ENCODE measurements at regions not wholly inside any gene's neighbourhood (a gene's known extent, or its start where the extent isn't known, plus 50 kb on each side); places are given as distances from the start of the nearest gene placed in this dataset.
"Not testable (repeated sequence)": the region's sequence is repeated elsewhere in the genome, so short reads cannot be mapped to it uniquely, and the experiment has no call there.

DNA sequence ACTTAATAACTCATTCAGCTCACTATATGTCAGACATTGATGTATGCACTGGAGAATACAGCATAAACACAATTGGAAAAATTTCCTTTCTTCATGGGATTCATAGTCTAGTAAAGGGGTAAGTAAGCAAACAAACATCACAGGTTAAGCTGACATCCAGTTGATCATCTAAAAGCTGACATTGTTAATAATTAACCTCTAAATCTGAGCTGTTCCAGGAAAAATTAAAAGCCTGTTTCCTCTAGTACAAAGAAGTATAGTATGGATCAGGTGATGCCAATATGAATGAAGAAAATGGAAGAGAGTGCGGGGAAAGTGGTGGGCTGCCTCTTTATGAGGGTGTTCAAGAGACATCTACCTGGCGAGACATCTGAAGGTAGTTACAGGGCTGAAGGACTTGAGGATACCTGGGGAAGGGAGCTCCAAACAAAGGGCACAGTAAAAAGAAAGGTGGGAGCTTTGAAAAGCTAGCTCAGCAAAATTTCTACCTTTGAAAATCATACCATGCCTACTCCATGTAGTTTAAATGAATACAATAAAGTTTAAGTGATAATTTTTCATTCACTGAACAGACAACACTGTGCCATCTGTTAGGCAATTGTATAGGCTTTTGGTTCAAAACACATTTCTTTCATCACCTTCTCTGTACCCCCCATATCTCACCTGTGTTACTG is 619.3 kb downstream of the TRIB2 start:
- no peak for DNase-seq (ENCODE audit: extremely low read depth in 1 of 2, low read depth in 1 of 2)

DNA sequence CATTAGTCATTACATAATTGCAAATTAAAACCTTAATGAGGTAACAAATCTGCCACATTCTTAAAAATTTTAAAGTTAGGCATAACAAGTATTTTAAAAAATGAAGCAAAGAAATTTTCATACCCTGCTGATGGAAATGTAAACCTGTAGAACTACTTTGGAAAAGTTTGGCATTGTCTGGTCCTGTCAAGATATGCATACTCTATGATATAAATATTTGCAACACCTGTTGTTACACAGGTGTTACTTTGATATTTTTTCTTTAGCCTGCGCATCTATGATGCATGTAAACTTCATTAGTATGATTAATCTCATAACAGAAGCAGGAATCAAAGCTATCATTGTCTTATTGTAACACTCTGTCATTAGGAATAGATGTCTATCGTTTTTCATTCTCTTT is 634.3 kb downstream of the TRIB2 start:
- no peak for DNase-seq (ENCODE audit: extremely low read depth in 1 of 2, low read depth in 1 of 2)

DNA sequence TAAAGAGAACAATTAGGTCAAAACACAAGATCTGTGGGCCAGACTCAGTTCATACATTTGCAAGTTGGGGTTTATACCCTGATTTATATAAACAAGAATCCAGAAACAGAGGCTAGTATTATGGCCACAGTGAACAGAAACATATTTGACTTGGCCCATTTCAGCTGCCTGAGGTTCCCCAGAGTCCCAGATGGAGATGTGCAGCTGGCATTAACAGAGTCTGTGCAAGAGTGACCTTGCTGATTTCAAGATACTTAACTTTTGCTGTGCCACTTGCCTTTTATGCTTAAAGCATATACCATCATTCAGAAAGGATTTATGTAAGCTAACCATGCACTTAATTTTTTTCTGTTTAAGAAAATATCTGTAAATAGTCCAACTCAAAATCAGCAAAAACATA is 636.3 kb downstream of the TRIB2 start:
- no peak for DNase-seq (ENCODE audit: extremely low read depth in 1 of 2, low read depth in 1 of 2)

DNA sequence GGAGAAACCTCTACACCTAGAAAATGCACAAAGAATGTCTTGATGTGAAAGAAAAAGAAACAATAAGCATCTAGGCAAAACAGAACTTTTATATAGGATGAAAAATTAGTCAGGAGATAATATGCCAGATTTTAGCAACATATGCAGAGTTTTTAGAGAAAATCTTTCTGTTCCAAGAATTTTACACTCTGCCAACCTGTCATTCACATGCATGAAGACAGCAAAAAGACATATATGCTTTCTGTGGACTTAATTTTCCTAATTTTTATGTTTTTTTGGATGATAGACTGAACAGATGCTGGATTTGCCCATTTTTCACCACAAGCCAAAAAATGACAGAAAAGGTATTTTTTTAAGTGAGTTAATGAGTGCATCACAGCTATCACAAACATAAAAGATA is 637.3 kb downstream of the TRIB2 start:
- DNase-seq (ENCODE audit: extremely low read depth in 1 of 2, low read depth in 1 of 2): no peak

DNA sequence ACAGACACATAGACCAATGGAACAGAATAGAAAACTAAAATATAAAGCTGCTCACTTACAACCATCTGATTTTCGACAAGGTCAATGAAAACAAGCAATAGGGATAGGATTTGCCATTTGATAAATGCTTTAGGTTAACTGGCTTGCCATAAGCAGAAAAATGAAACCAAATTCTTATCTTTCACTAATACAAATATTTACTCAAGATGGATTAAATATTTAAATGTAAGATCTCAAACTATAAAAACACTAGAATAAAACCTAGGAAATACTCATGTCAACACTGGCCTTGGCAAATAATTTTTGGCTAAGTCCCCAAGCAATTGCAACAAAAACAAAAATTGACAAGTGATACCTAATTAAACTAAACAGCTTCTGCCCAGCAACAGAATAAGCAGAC is 665.2 kb downstream of the TRIB2 start:
- not testable (repeated sequence) for DNase-seq (ENCODE audit: extremely low read depth in 1 of 2, low read depth in 1 of 2)

DNA sequence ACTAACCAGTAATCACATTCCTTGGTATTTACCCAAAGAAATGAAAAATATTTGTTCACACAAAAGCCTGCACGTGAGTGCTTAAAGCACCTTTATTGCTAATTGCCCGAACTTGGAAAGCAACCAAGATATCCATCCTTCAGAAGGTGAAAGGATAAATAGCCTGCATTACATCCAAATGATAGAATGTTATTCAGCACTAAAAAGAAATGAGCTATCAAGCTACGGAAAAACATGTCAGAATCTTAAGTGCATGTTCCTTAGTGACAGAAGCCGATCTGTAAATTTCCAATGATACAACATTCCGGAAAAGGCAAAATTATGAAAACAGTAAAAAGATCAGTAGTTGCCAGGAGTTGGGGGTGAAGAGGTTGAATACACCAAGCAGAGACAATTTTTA is 672.4 kb downstream of the TRIB2 start:
- not testable (repeated sequence) for DNase-seq (ENCODE audit: extremely low read depth in 1 of 2, low read depth in 1 of 2)

DNA sequence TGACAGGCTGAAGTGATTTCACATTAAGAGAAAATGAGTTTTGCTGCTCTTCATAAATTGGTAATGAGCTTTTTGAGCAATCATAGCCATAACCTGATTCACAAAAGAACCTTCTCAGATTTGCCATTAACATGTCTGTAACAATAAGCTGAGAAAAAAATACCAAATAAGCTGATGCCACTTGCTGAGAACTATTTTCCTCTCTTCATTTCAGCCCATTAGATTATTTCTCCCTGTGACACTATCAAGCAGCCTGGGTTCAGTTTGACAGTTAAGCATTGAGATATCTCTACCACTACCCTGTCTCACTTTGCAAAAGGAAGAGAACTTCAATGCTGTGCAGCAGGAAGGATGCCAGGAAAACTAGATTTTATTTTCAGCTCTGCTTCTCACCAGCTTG is 673.9 kb downstream of the TRIB2 start:
- no peak for DNase-seq (ENCODE audit: extremely low read depth in 1 of 2, low read depth in 1 of 2)

DNA sequence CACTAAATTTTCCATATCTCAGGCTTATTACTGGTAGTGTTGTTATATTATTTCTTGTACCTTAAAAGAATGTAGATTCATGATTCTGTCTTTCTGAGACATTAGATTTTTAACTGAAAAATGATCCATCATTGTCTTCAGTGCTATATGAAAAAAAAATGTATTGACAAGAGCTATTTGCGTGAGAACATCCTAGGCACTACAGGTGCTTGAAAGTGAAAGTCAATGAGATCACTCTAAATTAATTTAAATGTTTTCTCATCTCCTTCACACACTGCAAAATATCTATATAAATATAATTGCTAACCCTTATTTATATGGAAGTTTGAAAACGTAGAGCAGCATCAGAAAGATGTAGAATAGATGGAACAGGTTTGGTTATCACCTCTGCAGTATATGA is 684.6 kb downstream of the TRIB2 start:
- no peak for DNase-seq (ENCODE audit: extremely low read depth in 1 of 2, low read depth in 1 of 2)

DNA sequence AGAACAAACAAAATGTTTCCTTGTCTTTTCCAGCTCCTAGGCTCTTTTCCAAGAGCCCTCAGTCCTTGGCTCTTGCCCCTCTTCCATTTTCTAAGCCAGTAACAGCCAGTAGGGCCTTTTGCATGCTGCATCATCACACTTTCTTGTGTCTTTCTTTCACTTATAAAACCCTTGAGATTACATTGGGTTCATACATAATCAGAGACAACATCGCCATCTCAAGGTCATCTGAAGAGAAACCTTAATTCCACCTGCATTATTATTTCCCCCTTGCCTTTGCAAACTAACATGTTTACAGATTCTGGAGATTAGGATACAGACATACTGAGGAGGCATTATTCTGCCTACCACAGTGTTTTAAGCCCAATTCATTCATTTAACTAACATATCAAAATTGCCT is 697.3 kb downstream of the TRIB2 start:
- DNase-seq (ENCODE audit: extremely low read depth in 1 of 2, low read depth in 1 of 2): no peak

DNA sequence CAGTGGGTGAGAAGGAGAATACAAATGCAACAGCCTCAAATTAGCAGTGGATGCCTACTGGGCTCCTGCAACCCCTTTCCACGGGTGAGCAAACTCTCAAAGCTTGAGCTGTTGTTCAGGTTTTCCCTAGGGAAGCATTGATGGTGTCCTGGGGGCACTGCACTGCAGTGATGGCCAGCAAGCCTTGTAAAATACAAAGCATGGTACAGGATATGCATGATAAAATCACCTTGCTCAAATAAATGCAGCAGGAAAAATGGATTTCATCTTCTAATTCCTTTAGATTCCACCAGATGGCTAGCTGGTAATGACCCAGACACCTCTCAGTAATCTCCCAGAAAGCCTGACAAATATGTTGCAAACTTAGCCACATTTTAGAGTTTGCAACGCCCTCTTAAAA is 698.2 kb downstream of the TRIB2 start:
- DNase-seq (ENCODE audit: extremely low read depth in 1 of 2, low read depth in 1 of 2): no peak

DNA sequence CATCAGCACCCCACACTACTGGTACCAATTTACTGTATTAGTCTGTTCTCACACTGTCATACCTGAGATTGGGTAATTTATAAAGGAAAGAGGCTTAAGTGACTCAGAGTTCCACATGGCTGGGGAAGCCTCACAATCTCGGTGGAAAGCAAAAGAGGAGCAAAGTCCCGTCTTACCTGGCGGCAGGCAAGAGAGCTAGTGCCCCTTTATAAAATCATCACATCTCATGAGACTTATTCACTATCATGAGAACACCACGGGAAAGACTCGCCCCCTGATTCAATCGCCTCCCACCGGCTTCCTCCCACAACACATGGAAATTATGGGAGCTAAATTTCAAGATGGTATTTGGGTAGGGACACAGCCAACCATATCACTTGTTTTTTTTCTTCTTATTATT is 717.2 kb downstream of the TRIB2 start:
- no peak for DNase-seq (ENCODE audit: extremely low read depth in 1 of 2, low read depth in 1 of 2)

DNA sequence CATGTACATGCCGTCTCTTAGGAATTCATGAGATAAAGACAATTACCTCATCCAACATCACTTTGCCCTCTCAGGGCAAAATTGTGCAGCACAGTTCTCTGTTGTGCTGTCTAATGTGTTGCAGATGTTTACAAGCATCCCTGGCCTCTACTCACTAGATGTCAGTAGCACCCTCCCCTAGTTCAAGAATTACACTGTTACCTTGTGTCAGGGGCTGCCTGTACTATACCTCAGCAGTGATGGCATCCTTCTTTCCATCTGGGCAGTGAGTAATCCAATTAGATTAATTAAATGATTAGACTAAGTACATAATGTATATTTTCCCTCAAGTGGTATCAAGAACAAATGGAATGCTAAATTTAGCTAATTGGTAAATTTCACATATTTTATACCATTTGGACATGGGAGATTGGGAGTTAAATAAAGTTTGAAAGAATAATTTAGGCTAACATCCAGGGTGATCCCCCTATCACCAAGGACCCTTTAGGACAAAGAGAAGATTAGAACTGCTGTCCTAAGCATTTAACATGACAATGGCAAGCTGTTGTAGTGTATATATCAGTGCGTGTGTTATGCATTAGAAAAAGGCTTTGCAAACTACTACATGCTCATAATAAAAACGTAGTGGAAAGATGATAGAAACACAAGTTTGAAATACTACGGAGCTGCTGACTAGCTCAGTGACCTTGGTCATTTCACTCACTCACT is 727.0 kb downstream of the TRIB2 start:
- DNase-seq (ENCODE audit: extremely low read depth in 1 of 2, low read depth in 1 of 2): not testable (repeated sequence)

DNA sequence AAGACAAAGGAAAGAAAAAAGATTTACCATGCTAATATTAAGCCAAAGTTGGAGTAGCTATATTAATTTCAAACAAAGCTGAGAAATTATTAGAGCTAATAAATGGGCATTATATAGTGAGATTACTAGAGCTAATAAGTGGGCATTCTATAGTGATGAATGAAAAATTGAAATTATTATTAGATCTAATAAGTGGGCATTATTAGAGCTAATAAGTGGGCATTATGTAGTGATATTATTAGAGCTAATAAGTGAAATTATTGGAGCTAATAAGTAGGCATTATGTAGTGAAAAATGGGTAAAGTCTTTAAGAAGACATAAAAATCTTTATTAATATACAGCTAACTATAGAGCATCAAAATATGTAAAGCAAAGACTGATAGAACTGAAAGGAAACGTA is 745.7 kb downstream of the TRIB2 start:
- DNase-seq (ENCODE audit: extremely low read depth in 1 of 2, low read depth in 1 of 2): no peak

DNA sequence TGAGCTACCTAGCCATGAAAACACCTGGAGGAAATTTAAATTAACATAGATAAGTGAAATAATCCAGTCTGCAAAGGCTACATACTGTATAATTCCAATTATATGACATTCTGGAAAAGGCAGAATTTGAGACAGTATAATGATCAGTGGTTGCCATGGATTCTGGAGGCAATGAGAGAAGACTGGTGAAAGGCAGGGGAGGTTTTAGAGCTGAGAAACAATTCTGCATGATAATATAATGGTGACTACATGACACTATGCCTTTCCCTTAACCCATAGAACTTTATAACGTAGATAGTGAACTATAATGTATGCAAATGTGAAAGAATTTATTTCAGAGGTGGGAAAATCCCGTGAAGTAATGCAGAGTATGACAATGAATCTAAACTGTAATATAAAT is 749.3 kb downstream of the TRIB2 start:
- DNase-seq (ENCODE audit: extremely low read depth in 1 of 2, low read depth in 1 of 2): no peak

DNA sequence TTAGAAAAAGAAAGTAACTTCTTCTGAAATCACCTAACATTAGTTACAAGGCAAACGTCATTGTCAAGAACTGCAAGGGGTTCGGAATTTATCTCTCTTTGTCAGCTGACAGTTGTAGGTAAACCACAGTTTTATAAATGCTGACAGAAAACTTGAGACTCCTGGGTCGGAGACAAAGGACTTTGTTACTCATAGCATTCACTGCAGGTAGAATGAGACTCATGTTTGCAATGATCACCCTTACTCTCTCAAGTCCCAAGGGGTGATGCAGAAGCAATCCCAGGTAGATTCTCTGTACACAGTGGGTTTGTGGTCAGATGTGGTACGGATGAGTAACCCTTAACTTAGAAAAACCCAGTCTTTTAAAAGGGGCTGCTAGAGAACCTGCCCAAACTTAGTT is 757.8 kb downstream of the TRIB2 start:
- no peak for DNase-seq (ENCODE audit: extremely low read depth in 1 of 2, low read depth in 1 of 2)

DNA sequence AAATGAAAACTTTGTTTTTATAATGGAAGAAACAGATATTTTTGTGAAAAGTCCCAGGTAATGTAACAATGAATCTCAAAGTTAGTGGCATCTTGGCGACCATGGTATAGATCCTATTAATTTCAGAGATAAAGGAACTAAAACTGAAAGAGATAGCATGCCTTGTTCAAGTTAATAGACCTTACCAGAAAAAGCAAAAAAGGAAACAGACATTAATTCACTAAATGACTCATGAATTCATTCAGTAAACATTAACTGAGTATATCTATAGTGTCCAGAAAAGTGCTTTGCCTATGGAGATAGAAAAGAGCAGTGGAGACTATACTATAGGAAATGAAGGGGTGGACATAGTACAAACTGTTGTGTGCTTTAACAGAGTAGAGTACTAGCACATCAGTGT is 763.3 kb downstream of the TRIB2 start:
- DNase-seq (ENCODE audit: extremely low read depth in 1 of 2, low read depth in 1 of 2): no peak

DNA sequence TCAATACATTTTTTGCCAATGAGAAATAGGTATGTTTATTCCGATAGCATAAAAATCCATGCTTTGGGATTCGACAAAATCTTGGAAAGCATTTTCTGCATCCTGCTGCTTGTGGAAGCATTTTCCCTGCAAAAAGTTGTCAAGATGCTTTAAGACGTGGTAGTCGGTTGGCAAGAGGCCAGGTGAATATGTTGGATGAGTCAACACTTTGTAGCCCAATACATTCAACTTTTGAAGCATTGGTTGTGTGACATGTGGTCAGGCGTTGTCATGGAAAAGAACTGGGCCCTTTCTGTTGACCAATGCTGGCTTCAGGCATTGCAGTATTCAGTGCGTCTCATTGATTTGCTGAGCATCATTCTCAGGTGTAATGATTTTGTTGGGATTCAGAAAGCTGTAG is 764.5 kb downstream of the TRIB2 start:
- DNase-seq (ENCODE audit: extremely low read depth in 1 of 2, low read depth in 1 of 2): no peak

DNA sequence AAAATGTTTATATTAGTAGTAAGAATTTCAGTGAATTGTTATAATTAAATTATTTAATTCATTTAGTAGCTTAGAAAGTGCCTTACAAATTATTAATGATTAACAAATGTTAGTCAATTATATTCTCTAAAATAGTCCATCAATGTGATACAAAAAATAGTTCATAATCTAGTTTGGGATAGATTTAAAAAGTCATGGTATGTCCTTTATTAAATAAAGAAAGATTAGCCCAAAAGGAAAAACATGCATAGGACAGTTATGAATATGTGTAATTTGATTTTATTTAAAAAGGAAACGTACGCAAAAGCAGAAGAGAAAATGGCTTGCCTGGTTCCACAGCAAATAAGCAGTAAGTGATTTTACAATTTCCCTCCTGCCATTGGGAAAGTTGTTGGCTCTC is 768.5 kb downstream of the TRIB2 start:
- DNase-seq (ENCODE audit: extremely low read depth in 1 of 2, low read depth in 1 of 2): no peak

DNA sequence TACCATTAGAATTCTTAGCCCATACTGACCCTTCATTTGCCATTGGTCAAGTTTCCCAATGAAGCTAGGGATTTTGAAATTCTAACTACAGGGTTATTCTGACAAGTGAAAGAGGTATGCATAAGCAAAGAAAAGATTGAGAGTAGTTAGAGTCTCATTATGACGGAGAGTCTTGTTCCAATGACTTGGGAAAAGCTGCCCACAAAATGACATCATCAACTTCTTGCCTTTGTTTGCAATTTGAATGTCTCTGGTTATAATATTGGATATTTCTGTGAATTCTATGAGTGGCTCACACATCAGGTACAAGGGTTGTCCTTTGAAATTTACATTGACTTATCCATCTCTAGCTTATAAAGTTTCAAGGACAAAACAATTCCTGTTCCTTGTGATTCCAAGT is 772.2 kb downstream of the TRIB2 start:
- no peak for DNase-seq (ENCODE audit: extremely low read depth in 1 of 2, low read depth in 1 of 2)

DNA sequence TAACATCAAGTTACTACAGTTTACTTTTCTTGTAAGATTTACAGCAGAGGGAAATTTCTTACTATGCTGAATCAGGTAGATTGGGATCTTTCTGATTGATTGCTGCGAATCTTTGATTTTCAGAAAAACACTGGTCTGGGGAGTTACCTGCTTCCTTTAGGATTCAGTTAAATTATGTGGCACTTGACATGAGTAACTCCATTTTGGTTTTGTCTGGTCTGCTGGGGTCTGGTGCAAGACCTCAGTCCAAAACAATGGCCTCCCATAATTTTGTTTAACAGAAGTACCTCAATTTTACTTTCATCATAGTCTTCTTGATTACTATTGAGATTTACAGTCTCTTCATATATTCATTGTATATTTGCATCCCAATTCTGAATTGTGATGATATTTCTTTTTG is 775.5 kb downstream of the TRIB2 start:
- DNase-seq (ENCODE audit: extremely low read depth in 1 of 2, low read depth in 1 of 2): no peak

DNA sequence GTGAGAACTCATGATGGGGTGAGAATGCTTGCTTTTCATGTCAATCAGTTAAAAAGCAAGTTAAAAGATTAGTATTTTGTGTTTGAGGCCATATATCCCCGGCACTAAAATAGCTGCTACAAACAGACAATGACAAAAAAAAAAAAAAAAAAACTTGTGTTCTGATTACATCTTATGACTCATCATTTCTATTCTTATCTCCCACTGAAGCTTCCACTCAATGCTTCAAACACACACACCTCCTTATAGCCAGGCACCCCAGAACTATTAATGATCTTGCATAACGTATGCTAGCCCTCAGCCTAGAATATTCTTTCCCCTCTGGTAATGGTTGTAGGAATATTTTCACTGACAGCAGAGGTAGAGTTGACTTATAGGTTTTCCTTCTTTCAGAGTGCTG is 778.3 kb downstream of the TRIB2 start:
- DNase-seq (ENCODE audit: extremely low read depth in 1 of 2, low read depth in 1 of 2): no peak

DNA sequence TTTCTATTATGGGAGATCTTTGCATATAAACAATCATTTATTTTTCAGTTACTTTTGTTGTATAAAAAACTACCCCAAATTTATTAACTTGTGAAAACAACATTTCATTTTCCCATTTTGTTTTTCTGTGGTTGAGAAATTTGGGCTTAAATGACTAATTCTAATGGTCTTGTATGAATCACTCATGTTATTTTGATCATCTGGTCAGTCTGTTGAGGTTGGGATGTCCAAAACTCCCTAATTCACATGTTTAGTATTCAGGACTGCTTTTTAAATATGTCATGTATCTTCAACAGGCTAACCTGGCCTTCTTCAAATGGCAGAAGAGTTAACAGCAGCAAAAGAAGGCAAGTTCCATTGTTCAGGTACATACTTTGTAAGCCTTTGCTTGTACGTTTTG is 788.1 kb downstream of the TRIB2 start:
- DNase-seq (ENCODE audit: extremely low read depth in 1 of 2, low read depth in 1 of 2): no peak

DNA sequence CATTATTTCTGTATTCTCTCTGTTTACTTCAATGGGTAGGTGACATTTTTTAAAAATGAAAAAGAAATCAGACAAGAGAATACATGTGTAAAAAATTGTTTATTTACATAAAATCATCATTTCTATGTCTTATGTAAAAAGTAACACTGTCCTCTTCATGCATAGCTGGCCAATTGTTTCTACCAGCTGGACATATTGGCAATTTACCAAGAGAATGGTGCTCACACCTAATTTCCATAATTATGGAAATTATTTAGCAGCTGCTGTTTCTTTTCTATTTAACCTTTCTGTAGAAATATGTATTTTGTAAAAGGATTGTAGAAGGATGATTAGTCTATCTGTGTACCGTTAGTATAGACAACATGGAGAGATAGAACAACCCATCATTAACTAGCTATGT is 791.9 kb downstream of the TRIB2 start:
- DNase-seq (ENCODE audit: extremely low read depth in 1 of 2, low read depth in 1 of 2): no peak
